Daoy (cell line): ENCODE measurements at regions not wholly inside any gene's neighbourhood (a gene's known extent, or its start where the extent isn't known, plus 50 kb on each side); places are given as distances from the start of the nearest gene placed in this dataset.
"Not testable (repeated sequence)": the region's sequence is repeated elsewhere in the genome, so short reads cannot be mapped to it uniquely, and the experiment has no call there.

Experiments used
- DNase-seq: peaks from one replicate; pipeline ENCODE4 v3.0.0-alpha.2; 2015; ENCODE audit warnings: low read depth

GRCh38 chr4:128758314-128758922, 51.1 kb upstream of the JADE1 start:
- DNase-seq, result no peak

- DNase-seq, result no peak
Measured at GRCh38 chr4:128757712-128758111, 51.8 kb upstream of the JADE1 start.

DNA sequence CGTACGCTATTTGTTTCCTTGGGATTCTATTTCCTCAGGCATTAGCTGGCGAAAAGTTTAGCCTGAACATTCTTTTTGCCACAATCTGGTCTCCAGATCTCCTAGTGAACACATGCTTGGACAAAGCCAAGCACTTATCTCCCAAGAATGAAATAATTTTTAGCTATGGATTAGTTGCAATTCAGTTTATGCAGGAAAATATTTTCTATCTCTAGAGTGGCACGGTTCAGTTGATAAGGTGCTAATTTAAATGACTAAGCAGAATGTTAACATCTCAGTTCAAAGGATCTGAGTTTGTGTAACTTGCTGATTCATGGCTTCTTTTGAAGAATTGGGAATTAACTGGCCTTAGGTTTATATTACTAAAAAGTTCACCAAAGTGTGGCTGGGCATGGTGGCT, 58.1 kb upstream of the JADE1 start:
- no peak for DNase-seq

DNA sequence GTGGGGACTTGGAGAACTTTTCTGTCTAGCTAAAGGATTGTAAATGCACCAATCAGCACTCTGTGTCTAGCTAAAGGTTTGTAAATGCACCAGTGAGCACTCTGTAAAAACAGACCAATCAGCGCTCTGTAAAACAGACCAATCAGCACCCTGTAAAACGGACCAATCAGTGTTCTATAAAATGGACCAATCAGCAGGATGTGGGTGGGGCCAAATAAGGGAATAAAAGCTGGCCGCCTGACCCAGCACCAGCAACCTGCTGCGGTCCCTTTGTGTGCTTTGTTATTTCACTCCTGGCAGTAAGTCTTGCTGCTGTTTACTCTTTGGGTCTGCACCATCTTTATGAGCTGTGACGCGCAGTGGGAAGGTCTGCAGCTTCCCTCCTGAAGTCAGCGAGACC, 67.8 kb upstream of the JADE1 start:
- not testable (repeated sequence) for DNase-seq

- no peak for DNase-seq
Measured at GRCh38 chr4:128737098-128737513, 72.4 kb upstream of the JADE1 start.

DNA sequence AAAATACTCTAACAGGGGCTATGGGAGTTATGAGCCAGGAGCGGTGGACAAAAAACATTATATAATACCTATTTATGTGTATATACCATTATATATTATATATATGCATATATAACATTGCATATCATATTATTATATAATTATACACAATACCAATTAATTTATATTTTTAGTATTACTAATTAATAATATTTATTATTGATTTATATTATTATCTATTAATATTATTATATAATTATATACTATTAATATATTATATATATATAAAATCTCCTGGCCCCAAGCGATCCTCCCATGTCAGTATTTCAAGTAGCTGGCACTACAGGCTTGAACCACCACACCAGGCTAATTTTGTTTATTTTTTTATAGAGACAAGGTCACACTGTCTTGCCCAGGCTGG, 73.8 kb upstream of the JADE1 start:
- DNase-seq, result no peak

GRCh38 chr4:128728190-128728589, 81.3 kb upstream of the JADE1 start:
- DNase-seq, result no peak

DNA sequence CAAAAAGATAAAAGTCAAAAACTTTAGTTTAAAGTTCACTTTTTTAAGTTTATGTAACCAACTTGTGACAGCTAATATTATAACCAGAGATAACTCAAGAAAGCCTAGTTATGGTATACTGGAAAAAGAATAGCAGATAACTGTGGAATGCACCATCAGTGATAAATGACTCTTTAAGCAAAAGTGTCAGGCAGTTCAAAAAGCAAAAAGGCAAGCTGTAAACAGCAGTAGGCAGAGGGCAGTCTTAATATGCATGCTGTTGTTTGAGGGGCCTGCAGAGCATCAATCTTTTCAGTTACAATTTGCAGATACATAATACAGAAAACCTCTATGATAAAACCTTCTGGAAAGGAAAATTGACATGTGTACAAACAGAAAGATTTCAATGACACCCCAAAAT, 81.8 kb upstream of the JADE1 start:
- no peak for DNase-seq

DNA sequence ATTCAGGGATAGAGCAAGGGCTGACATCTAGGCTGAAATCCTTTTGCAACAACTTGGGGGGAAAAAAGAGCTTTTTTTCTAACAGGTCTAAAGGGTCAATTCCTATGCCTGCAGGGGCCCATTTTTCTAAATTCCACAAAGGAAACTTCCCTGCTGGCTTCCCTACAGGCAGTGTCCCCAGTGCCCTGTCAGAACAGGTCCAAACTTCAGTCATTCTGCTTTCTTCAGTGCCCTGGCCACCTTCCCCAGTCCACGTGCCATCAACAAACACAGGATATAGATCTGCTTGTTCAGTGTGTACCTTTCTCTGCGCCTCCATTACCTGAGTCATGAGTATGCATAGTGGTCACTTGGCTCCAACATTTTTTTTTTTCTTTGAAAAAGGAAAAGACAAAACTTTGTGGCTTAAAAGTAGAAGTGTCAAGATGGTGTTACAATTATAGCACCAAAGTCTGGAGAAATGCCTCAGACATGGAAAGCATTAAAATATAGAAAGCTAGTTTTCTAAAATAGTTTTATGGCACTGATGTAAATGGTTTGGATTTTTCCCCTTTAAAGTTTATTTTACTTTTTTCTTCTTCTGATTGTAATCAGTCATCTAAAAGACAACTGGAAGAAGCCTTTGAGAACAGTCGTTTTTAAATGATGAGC, 84.0 kb upstream of the JADE1 start:
- no peak for DNase-seq

DNA sequence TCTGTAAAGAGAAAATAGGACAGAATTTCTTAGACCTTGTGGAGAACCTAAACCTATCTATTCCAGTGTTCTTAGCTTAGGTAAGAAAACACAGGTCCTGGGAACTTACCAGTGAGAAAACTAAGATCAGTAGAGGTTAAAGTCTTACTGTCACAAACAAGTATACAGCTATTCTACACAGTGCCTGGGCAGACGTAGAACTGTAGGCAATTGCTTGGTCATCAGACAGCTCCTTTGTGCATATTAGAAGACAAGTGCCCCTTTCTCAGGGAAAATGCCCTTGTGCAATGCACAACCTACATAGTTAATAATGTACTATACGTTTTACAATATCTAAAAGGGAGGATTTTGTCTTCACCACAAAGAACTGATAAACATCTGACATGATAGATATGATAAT, 86.6 kb upstream of the JADE1 start:
- no peak for DNase-seq

DNA sequence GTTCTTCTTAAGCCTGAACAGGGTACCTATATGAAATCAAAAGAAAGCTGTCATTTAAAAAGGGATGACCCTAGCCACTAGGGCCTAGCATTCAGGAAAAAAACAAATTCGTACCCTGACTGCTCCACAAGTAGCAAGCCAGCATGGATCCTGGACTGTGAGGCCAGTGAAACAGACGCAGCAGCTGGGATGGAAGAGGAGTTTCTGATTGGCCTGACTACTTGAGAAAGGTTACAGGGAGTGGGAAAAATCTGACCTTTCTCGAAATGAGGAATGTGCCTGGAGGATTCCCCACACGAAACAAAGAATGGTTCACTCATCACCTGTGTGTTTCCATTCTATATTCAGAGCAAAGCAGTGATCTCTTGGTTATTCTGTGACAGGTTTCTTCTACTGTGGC, 87.6 kb upstream of the JADE1 start:
- DNase-seq, result no peak

GRCh38 chr4:128720270-128720669, 89.2 kb upstream of the JADE1 start:
- DNase-seq, result no peak

- DNase-seq, result no peak
Measured at GRCh38 chr4:128718768-128719167, 90.7 kb upstream of the JADE1 start.

DNA sequence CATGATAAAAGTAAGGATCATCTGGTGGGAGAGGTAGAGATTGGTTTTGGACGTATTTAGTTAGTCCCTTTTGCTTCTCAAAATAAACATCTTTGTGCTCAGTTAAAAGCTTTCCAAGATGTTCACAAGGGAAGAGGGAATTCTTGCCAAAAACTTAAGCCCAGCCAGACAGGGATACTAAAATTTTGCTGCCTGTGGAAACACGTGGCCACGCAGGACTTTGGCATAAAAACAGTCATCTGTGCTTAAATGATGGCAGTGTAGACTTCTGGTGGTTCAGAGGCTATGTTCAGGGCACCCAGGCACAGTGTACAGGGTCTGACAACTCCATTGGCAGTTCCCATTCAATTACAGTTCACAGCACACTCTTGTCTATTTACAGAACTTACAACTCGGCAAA, 93.2 kb upstream of the JADE1 start:
- DNase-seq, result no peak

DNA sequence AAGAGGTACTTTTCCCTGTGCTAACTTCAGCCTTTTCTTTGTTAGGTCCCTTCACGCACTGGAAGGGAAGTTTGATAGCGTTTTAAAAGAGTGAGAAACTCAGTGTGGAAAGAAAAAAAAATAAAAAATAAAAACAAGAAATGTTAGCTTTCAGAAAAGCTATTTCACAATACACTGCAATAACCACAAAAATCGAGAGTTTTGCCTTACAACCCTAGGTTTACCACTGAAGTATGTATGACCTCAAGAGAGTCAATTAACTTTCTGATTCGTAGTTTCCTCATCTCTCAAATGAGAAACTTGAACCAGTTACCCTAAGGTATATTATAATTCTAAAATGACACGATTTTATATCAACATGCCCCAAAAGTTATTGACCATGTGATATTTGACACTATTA, 93.9 kb upstream of the JADE1 start:
- no peak for DNase-seq

DNA sequence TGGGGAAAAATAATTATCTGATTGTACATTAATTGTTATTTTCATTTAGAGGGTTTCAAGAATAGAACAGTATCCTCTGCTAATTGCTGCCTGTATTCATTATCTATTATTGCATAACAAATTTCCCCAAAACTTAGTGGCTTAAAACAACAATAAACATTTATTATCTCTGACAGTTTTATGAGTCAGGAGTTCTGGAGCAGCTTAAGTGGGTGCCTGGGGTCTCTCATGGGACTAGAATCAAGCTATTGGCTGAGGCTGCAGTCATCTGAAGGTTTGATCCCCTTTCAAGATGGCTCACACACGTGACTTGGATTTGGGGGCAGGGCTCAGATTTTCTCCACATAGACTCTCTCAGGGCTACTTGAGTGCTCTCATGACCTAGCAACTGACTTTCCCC, 98.1 kb upstream of the JADE1 start:
- no peak for DNase-seq

- no peak for DNase-seq
Measured at GRCh38 chr4:128709268-128709667, 100.2 kb upstream of the JADE1 start.

DNA sequence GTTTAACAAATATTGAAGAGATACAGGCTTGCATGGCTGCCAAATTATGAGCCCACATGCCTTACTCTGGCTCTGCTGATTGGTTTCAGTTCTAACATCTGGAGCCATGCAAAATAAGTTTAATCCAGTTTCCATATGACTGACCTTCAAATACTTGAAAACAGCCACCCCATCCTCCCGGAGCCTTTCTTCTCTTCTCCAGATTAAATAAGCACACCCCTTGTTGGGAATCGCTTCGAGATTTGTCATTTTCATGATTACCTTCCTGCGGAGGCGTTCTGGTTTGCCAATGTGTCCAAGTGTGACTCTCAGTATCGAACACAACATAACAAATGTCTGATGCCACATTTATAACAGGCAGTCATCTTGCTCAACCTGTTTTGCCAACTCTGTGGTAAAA, 101.6 kb upstream of the JADE1 start:
- no peak for DNase-seq

DNA sequence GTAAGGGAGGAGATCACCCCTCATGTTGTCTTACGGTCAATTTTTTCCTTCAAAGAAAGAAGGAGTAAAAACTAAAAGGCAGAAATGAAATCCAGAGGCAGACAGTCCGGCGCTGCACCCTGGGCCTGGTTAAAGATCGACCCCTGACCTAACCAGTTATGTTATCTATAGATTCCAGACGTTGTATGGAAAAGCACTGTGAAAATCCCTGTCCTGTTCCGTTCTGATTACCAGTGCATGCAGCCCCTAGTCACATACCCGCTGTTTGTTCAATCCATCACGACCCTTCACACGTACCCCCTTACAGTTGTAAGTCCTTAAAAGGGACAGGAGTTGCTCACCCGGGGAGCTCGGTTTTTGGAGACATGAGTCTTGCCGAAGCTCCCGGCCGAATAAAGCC, 105.6 kb upstream of the JADE1 start:
- DNase-seq, result no peak

- no peak for DNase-seq
Measured at GRCh38 chr4:128700659-128701350, 108.7 kb upstream of the JADE1 start.

- no peak for DNase-seq
Measured at GRCh38 chr4:128698386-128698785, 111.1 kb upstream of the JADE1 start.

GRCh38 chr4:128697323-128697722, 112.2 kb upstream of the JADE1 start:
- no peak for DNase-seq

DNA sequence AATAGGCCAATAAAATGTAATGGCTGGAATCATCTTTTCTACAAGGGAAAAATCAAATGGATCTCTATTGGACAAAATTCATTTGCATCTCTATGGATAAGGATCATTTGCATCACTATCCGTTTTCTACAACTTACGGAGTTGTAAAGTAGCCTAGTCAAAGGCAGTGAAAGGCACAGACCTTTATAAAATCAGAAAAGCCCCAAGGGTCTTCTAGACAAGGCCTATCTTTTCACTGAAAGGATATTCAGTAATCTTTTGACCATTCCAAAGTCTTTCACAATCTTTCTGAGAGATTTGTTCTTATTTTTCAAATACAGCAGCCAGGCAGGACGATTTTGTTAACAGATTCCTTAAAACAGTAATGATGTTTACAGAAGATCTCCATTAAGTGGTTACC, 119.5 kb upstream of the JADE1 start:
- no peak for DNase-seq
